Mesodermal cell (in vitro differentiated cells): ENCODE measurements at regions not wholly inside any gene's neighbourhood (a gene's known extent, or its start where the extent isn't known, plus 50 kb on each side); places are given as distances from the start of the nearest gene placed in this dataset.
A peak's percentile ranks its signal among the peaks of the same experiment; 100 is the strongest.

Source experiments
- H3K27ac ChIP-seq: 2 replicates; pipeline ENCODE4 v1.7.0; 2013; ENCODE audit warnings: mild to moderate bottlenecking, low read depth, low read length, moderate library complexity; ENCODE audit not compliant: severe bottlenecking
- H3K36me3 ChIP-seq: 2 replicates; pipeline ENCODE4 v1.7.1; 2013; ENCODE audit warnings: mild to moderate bottlenecking, low read length, moderate library complexity; ENCODE audit not compliant: control insufficient read depth, insufficient read depth
- H3K4me1 ChIP-seq: one replicate; pipeline ENCODE4 v1.7.1; 2013; ENCODE audit warnings: mild to moderate bottlenecking, low read length; ENCODE audit not compliant: insufficient read depth, control insufficient read depth, poor library complexity, severe bottlenecking
- H3K4me3 ChIP-seq: 2 replicates; pipeline ENCODE4 v1.7.0; 2013; ENCODE audit warnings: low read length, control low read depth, mild to moderate bottlenecking; ENCODE audit not compliant: insufficient read depth, poor library complexity, severe bottlenecking; ENCODE audit errors: extremely low read depth
- H3K9me3 ChIP-seq: 2 replicates; pipeline ENCODE4 v1.7.1; 2013; ENCODE audit warnings: mild to moderate bottlenecking, low read length, moderate library complexity; ENCODE audit not compliant: control insufficient read depth
- WGBS, 2 experiments: methylation state at CpG; one replicate each; pipeline ENCODE4 v1.1.5; 2013; ENCODE audit warnings: missing lambda C conversion rate in 2 of 2; ENCODE audit not compliant: insufficient coverage in 2 of 2; 5-methylcytosine and 5-hydroxymethylcytosine counted together

DNA sequence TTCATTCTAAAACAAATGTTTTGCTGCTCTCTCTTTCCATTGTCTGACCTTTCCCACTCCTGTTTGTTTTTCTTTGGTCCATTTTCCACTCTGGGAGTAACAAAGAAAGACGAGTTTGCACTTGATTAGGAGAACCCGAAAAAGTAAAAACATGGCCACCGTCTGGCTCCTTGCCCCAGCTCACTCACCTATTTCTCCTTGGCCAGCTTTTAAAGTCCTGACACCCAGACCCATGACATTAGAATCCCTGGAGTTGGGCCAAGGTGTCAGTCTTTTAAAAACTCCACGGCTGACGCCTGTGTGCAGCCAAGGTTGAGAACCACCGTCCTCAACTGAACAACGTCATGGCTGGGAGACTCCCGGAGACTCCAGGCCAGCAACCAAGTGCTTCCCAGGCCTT is 63.6 kb upstream of the FLT1 start:
- Histone ChIP-seq H3K4me3 (no peak overlapping the region), H3K36me3 (no peaks in the 10 kb centered on the region), H3K4me1 (peaks cover 19% of the 10 kb centered on the region), H3K27ac (peak overlapping the region; percentile 89), H3K9me3 (no peaks in the 10 kb centered on the region)
- 94 to 98% methylated on average over 6 of the region's 8 CpGs for WGBS, 2 experiments

DNA sequence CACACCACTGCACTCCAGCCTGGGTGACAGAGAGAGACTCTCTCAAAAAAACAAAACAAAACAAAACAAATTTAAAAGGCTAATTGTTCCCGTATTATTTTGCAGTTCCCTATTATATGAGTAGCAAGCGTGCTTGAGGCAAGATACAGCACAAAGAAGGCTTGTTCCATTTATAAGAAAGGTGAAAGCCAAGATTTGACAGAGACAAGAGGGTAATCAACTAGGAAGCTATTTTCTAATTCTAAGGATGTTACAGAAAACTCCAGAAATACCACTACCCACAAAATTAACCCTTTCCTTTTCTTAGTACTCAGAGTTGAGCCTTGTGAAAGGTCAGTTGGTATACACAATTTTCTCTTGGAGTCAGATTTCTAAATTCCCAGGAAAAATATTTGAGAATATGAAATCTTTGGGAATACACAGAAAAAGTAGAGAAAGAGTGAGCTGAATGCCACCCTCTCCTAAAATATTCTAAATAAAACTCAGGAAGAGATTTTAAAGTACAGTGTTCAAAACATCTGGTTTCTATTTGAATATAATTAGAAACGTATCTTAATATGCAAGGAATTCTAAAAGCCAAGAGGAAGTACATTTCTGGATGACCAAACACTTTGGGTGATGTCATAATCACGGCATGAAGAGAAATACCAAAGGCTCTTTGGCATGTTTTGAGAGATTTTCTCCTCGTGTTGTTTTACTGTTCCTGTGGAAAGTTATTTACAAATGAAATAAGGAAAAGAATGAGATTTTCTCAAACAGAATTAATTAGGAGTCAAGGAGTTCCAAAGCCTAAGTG is 63.0 kb upstream of the FLT1 start:
- H3K27ac ChIP-seq = peak overlapping the region; percentile 89
- H3K4me1 ChIP-seq = peaks cover 19% of the 10 kb centered on the region
- 77 to 86% methylated on average over 1 to 5 of the region's 5 CpGs for WGBS, 2 experiments
- H3K4me3 ChIP-seq = no peak overlapping the region
- no peaks in the 10 kb centered on the region for H3K9me3 ChIP-seq
- no peaks in the 10 kb centered on the region for H3K36me3 ChIP-seq

DNA sequence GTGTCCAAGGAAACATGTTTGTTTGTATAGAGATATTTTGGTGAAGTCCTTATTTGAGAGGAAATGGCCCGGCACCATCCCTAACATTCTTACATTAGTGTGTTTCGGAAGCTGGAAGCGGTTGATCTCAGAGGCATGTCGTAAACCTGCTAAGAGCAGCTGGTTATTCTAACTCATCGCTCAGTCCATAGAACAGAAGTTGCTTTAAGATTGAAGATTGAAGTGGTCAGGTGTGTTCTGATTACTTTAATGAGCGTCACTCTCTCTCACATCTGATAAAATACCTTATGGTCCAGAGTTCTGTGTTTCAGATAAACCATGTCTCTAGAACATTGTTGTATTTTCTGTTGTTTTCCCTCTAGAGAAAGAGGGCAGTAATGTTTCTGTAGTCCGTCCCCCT is 60.2 kb upstream of the FLT1 start:
- no peaks in the 10 kb centered on the region for H3K36me3 ChIP-seq
- H3K4me1 ChIP-seq = peaks cover 26% of the 10 kb centered on the region
- no peak overlapping the region for H3K4me3 ChIP-seq
- H3K27ac ChIP-seq = no peak overlapping the region
- H3K9me3 ChIP-seq = no peaks in the 10 kb centered on the region
- 73 to 97% methylated on average over 3 to 6 of the region's 7 CpGs for WGBS, 2 experiments

DNA sequence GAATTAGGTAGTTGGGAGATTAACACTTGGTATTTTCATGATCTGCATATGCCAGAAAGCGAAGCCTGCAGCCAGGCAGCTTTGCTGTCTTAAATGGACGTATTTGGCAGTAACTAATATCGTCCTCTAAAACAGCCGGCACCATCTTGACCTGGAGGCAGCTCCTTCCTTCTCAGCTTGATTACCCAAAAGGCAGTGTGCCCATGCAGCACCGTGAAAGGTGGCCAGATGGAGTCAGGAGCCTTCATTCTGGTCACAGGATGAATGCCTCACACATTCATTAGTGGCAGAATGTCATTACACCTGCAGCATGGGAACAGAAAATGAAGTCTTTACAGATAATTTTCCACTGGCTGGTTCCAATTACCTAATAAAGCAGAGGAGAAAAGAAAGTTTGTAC is 59.0 kb upstream of the FLT1 start:
- WGBS, 2 experiments = 87 to 98% methylated on average over 5 of the region's 5 CpGs
- Histone ChIP-seq H3K9me3 (no peaks in the 10 kb centered on the region), H3K36me3 (no peaks in the 10 kb centered on the region), H3K4me3 (no peak overlapping the region), H3K4me1 (peaks cover 26% of the 10 kb centered on the region), H3K27ac (no peak overlapping the region)

DNA sequence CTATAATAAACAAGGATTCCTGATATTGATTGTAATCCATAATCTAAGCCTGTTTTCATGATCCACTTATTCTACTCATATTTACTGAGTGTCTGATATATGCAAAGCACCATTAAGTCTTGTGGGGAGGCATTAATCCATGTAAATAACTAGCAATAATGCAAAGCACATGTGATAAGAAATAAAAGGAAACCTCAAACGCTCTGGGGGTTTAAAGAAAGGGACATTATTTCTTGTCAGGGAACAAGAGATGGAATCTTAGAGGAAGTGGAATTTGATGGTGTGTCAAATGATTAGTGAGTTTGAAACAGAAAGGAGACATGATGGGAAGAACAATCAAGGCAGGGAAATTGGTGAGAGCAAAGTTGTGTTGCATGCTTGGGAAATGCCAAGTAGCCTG is 57.4 kb upstream of the FLT1 start:
- Histone ChIP-seq H3K9me3 (no peaks in the 10 kb centered on the region), H3K4me3 (no peak overlapping the region), H3K4me1 (peaks cover 11% of the 10 kb centered on the region), H3K27ac (no peak overlapping the region), H3K36me3 (no peaks in the 10 kb centered on the region)
- WGBS, 2 experiments = 80 to 100% methylated on average over 1 of the region's 1 CpG

DNA sequence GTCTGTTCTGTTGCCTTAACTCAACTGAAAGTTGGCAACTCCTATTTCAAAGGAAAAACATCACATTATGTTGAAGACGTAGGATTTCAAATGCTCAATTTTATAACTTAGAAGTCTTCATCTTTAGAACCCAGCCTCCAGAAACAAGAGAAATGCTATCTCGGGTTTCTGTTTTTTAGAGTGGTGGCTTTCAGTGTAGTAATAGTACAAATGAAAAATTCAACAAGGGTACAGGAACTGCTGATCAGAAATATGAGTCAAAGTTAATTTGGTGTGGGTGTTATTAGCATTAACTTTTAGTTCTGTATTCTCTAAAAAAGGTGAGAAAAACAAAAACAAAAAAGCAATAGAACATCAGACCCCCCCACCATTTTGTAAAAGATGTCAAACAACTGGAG is 56.6 kb upstream of the FLT1 start:
- no peak overlapping the region for H3K27ac ChIP-seq
- no peak overlapping the region for H3K4me3 ChIP-seq
- peaks cover 7% of the 10 kb centered on the region for H3K4me1 ChIP-seq
- H3K9me3 ChIP-seq = no peaks in the 10 kb centered on the region
- WGBS, 2 experiments = 100% methylated on average over 1 to 2 of the region's 2 CpGs
- no peaks in the 10 kb centered on the region for H3K36me3 ChIP-seq

DNA sequence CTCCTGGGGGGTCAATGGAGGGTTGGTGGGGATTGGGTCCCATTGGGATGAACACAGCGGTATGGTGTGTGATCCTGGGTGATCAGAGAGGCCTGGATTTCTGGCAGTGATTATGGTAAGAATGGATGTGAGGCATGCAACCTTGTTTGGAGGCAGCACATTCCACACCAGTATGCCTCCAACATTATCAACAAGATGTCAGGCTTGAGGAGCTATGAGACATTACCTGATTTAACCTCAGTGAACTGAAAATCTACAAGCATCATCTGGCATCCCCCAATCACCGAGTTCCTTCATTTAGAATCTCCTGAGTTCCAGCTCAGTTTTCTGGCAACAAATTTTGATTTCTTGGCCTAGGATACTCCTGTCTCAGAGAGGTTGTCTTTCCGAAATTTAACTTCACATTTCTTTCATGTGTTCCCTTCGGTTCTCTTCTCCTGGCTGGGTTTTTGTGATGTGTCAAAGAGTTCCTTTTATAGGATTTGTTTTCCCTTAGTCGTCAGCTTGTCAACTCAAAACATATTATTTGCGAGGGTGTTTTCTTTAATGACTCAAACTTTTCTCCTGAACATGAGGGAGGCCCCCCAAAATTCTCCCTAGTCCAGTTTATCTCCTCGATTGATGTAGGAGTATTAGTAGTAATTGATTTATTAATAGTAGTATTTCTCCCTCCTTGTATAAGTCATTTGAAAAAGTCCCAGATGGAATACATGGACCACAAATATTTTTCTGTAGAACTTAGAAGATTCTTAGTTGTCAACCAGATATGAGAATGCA is 56.0 kb upstream of the FLT1 start:
- 100% methylated on average over 1 of the region's 7 CpGs for WGBS, 2 experiments

DNA sequence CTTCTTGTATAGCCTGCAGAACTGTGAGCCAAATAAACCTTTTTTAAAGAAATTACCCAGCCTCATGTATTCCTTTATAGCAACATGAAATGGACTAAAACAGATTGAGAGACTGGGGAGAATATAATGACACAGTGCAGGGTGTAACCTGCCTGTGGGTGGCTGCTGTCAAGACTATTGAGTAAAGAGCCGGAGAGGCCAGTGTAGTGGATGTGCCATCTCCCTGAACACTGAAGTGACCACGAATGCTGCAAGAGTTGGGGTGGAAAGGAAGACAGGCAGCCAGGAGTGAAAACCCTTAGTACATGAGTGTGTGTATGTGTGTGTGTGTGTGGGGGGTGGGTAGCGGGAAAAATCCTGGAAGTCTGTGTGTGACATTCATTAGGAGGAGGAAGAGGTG is 55.2 kb upstream of the FLT1 start:
- Histone ChIP-seq H3K4me1 (peaks cover 9% of the 10 kb centered on the region), H3K27ac (no peak overlapping the region), H3K36me3 (no peaks in the 10 kb centered on the region), H3K9me3 (no peaks in the 10 kb centered on the region), H3K4me3 (no peak overlapping the region)
- WGBS, 2 experiments = 95 to 100% methylated on average over 3 of the region's 3 CpGs

More for the DNA sequence above, 56.0 kb upstream of the FLT1 start:
- Histone ChIP-seq H3K9me3 (no peaks in the 10 kb centered on the region), H3K4me3 (no peak overlapping the region), H3K4me1 (peaks cover 7% of the 10 kb centered on the region), H3K27ac (no peak overlapping the region), H3K36me3 (no peaks in the 10 kb centered on the region)

DNA sequence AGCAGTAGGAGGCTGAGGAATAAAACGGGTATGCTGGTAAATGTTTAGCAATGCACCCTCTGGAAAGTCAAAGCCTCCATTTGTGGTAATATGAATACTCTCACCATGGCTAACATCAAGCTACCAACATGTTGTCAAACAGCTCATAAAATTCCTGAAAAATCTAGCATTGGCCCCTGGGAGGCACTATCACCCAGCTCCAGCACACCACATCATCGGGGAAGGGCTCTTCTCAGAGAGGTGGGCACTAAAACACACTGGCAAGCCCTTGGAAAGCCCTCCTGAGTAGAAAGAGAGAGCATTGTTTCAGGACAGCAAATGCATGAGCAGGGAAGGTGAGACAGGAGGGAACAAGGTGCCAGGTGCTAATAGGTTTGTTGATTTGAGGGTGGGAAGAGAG is 53.9 kb upstream of the FLT1 start:
- Histone ChIP-seq H3K4me1 (peaks cover 9% of the 10 kb centered on the region), H3K36me3 (no peaks in the 10 kb centered on the region), H3K4me3 (no peak overlapping the region), H3K27ac (no peak overlapping the region), H3K9me3 (no peaks in the 10 kb centered on the region)
- 38 to 55% methylated on average over 1 to 2 of the region's 2 CpGs for WGBS, 2 experiments

DNA sequence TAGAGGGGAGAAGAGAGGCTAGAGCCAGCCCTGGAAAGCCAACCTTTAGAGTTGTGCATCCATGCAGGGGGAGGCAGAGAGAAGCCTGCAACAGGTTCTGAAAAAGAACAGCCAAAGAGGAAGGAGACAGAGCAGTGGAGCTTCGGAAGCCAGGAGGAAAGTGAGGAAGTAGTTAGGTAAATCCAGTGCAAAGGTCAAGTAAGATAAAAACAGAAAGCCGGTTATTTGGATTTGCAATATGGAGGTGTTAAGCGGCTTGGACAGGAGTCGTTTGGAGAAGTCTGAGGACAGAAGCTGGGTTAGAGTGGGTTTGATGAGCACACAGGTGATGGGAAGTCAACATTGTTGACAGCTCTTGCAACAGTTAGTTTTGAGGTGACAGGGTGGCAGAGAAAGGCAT is 53.5 kb upstream of the FLT1 start:
- 93% methylated on average over 4 of the region's 4 CpGs for WGBS, 2 experiments
- no peaks in the 10 kb centered on the region for H3K9me3 ChIP-seq
- no peak overlapping the region for H3K4me3 ChIP-seq
- no peak overlapping the region for H3K27ac ChIP-seq
- no peaks in the 10 kb centered on the region for H3K36me3 ChIP-seq
- peaks cover 9% of the 10 kb centered on the region for H3K4me1 ChIP-seq
